Right atrium auricular region (tissue), 2 donors: ENCODE measurements at regions not wholly inside any gene's neighbourhood (a gene's known extent, or its start where the extent isn't known, plus 50 kb on each side); places are given as distances from the start of the nearest gene placed in this dataset.
"Not testable (repeated sequence)": the region's sequence is repeated elsewhere in the genome, so short reads cannot be mapped to it uniquely, and the experiment has no call there.

ENCODE experiments used
- DNase-seq: peaks from one replicate; pipeline ENCODE4 v3.0.0-alpha.2; 2019; ENCODE audit warnings: low spot score
- H3K27ac ChIP-seq, 2 donors: fragments of 200-600 bp; sonication (generic); 1 replicate in 1 of 2; 2 replicates in 1 of 2; pipeline ENCODE4 v1.5.1; 2016 to 2019
- H3K27me3 ChIP-seq, 2 donors: fragments of 200-600 bp; sonication (generic); one replicate each; pipeline versions ENCODE4 v1.5.1 to v1.6.0; 2017 to 2019
- H3K36me3 ChIP-seq: fragments of 200-600 bp; sonication (generic); one replicate; pipeline ENCODE4 v1.5.1; 2016
- H3K4me1 ChIP-seq, 2 donors: fragments of 200-600 bp; sonication (generic); one replicate each; pipeline versions ENCODE4 v1.5.1 to v1.6.0; 2017 to 2019
- H3K4me3 ChIP-seq, 2 donors: fragments of 200-600 bp; sonication (generic); 1 replicate in 1 of 2; 2 replicates in 1 of 2; pipeline ENCODE4 v1.5.1; 2017 to 2019; ENCODE audit warnings: mild to moderate bottlenecking in 1 of 2, moderate library complexity in 1 of 2
- H3K9me3 ChIP-seq, 2 donors: fragments of 200-600 bp; sonication (generic); one replicate each; pipeline ENCODE4 v1.5.1; 2019
- TF ChIP-seq, protein P1 (sequence below), 2 donors: fragments of 200-600 bp; sonication (generic); IDR thresholded peaks; one replicate each; pipeline ENCODE4 v1.5.1; 2019; ENCODE audit warnings: antibody characterized with exemption in 2 of 2

DNA sequence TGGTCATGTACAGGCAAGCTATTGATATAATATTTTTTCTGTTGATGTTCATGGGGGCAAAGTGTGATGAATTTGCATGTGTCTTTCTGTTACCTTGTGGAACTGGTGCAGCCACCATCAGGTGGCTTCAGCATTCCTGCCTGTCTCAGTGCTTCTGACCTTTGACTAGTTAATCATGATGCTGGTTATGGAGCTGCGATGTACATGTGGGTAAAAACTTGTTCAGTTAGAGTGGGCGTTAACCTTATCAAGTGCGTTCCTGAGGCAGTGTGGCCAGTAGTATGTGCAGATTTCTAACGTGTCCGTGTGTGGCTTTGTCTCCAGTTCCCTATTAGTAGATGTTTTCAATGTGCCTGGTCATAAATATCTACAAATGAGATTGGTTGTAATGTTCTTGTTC is 127.4 kb upstream of the ZSWIM2 start:
- Histone ChIP-seq H3K4me1 (no peaks in the 10 kb centered on the region), H3K9me3 (no peaks in the 10 kb centered on the region), H3K27me3 (no peaks in the 10 kb centered on the region), H3K27ac (no peak overlapping the region), H3K4me3 (no peak overlapping the region), H3K36me3 (no peaks in the 10 kb centered on the region)
- no peak for DNase-seq
- TF ChIP-seq, protein P1, sequence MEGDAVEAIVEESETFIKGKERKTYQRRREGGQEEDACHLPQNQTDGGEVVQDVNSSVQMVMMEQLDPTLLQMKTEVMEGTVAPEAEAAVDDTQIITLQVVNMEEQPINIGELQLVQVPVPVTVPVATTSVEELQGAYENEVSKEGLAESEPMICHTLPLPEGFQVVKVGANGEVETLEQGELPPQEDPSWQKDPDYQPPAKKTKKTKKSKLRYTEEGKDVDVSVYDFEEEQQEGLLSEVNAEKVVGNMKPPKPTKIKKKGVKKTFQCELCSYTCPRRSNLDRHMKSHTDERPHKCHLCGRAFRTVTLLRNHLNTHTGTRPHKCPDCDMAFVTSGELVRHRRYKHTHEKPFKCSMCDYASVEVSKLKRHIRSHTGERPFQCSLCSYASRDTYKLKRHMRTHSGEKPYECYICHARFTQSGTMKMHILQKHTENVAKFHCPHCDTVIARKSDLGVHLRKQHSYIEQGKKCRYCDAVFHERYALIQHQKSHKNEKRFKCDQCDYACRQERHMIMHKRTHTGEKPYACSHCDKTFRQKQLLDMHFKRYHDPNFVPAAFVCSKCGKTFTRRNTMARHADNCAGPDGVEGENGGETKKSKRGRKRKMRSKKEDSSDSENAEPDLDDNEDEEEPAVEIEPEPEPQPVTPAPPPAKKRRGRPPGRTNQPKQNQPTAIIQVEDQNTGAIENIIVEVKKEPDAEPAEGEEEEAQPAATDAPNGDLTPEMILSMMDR (IDR thresholded peaks at IDR 0.05) = no peak

DNA sequence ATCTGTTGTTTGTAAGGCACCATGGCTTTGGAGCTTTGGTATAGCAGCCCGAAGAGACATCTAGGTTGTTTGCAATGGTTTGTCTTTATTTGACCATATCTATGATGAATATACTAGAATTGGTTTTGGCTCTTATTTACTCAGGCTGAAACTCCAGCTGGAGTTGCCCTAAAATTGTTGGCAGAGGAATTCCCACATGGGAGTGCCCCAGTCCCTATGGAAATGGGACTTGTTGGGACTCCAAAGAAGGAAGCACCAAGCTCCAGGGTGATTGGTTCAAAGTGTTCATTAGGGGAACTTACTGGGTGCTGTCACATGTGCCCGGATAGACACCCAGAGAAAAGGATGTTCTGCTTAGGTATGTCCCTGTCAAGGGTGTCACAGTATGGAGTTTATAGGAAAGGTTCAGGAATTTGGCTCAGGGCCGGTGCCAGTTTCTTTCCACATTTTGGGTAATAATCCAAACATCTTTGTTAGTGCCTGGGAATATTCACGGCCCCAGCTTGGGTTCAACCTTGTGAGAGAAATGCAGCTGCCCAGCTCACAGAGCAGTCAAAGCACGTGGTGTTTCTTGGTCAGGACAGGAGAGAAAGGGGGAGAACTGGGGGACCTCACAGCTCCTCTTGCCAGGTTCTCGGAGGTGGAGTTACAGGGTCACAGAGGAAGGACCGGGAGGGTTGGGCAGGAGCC is 123.5 kb upstream of the ZSWIM2 start:
- H3K27ac ChIP-seq = no peak overlapping the region
- H3K4me1 ChIP-seq = peaks cover 0 to 4% of the 10 kb centered on the region in 2 donors
- no peaks in the 10 kb centered on the region for H3K9me3 ChIP-seq
- no peaks in the 10 kb centered on the region for H3K27me3 ChIP-seq
- DNase-seq = no peak
- no peak overlapping the region for H3K4me3 ChIP-seq
- TF ChIP-seq, protein P1 (IDR thresholded peaks at IDR 0.05) = no peak
- no peaks in the 10 kb centered on the region for H3K36me3 ChIP-seq

DNA sequence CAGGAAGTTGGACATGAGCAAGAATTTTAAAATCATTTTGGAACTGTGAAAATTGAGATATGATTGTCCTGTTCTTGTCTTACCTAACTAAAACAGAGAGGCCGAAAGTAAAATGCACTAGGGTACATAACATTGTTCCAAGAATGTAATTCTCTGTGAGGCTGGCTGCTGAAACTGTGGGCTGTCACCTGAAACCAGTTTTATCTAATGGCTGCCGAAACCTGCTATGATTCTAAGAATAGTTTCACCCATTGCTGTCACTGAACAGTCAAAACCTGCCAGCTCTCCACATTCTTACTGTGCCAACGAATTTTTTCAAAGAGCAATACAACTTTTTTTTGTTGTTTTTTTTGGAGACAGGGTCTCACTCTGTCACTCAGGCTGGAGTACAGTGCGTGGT is 119.3 kb upstream of the ZSWIM2 start:
- no peak for DNase-seq
- H3K4me1 ChIP-seq = peaks cover 0 to 4% of the 10 kb centered on the region in 2 donors
- TF ChIP-seq, protein P1 (IDR thresholded peaks at IDR 0.05) = no peak
- no peak overlapping the region for H3K27ac ChIP-seq
- no peaks in the 10 kb centered on the region for H3K9me3 ChIP-seq
- H3K4me3 ChIP-seq = no peak overlapping the region
- H3K36me3 ChIP-seq = no peaks in the 10 kb centered on the region
- H3K27me3 ChIP-seq = no peaks in the 10 kb centered on the region

DNA sequence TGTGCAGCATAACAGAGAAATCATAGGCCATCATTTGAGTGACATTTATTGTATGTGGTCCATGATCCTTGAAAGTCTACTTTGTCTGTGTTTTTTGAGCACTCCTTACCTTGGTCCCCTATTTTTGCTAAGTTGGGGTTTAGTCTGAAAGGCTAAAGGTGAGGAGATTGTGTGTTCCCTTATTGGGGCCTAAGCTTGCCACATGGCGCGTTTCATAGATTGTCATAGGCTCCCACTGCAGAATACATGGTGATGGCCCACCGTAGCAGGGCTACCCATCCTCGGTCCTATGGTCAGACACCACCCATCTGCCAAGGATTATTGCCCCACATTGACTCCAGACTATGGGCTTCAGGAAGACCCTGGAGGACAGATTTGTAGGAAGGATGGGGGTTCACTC is 117.0 kb upstream of the ZSWIM2 start:
- no peaks in the 10 kb centered on the region for H3K27me3 ChIP-seq
- DNase-seq = no peak
- no peak overlapping the region for H3K27ac ChIP-seq
- no peaks in the 10 kb centered on the region for H3K36me3 ChIP-seq
- no peak overlapping the region for H3K4me3 ChIP-seq
- TF ChIP-seq, protein P1 (IDR thresholded peaks at IDR 0.05) = no peak
- H3K9me3 ChIP-seq = no peaks in the 10 kb centered on the region
- H3K4me1 ChIP-seq = peaks cover 0 to 4% of the 10 kb centered on the region in 2 donors

DNA sequence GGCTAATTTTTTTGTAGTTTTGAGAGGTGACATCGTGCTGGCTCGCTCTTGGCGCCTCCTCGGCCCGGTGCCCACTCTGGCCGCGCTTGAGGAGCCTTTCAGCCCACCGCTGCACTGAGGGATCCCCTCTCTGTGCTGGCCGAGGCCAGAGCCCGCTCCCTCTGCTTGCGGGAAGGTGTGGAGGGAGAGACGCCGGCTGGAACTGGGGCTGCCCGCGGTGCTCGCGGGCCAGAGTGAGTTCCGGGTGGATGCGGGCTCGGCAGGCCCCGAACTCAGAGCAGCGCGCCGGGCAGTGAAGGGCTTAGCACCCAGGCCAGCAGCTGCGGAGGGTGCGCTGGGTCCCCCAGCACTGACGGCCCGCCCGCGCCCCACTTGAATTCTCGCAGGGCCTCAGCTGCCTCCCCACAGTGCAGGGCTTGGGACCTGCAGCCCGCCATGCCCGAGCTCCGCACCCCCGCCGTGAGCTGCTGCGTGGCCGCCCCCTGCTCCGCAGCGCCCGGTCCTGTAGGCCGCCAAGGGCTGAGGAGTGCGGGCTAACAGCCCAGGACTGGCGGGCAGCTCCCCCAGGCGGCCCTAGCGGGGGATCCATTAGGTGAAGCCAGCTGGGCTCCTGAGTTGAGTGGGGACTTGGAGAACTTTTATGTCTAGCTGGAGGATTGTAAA is 113.2 kb upstream of the ZSWIM2 start:
- H3K36me3 ChIP-seq = no peaks in the 10 kb centered on the region
- no peaks in the 10 kb centered on the region for H3K4me1 ChIP-seq
- no peaks in the 10 kb centered on the region for H3K27me3 ChIP-seq
- DNase-seq = peak; percentile 26
- TF ChIP-seq, protein P1 (IDR thresholded peaks at IDR 0.05) = no peak
- H3K4me3 ChIP-seq = no peak overlapping the region
- H3K9me3 ChIP-seq = no peaks in the 10 kb centered on the region
- no peak overlapping the region for H3K27ac ChIP-seq

DNA sequence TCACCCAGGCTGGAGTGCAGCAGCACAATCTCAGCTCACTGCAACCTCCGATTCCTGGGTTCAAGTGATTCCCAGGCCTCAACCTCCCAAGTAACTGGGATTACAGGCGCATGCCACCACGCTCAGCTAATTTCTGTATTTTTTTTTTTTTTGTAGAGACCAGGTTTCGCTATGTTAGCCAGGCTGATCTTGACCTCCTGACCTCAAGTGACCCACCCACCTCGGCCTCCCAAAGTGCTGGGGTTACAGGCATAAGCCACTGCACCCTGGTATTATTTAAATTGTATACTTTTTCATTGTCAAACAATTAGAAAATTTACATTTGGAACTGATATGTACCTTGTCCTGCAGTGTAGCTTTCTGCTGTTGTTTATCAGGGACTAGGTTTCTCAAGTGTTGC is 111.3 kb upstream of the ZSWIM2 start:
- not testable (repeated sequence) for H3K4me1 ChIP-seq, H3K36me3 ChIP-seq, H3K27me3 ChIP-seq, H3K4me3 ChIP-seq, DNase-seq, H3K27ac ChIP-seq, H3K9me3 ChIP-seq
